Liver (tissue), 8 donors: ENCODE measurements at regions not wholly inside any gene's neighbourhood (a gene's known extent, or its start where the extent isn't known, plus 50 kb on each side); places are given as distances from the start of the nearest gene placed in this dataset.
A peak's percentile ranks its signal among the peaks of the same experiment; 100 is the strongest.

Experiments
- DNase-seq: peaks from one replicate; pipeline ENCODE4 v3.0.0-alpha.2; 2017; ENCODE audit warnings: low spot score
- H3K27ac ChIP-seq, 2 donors: one replicate each; pipeline ENCODE4 v1.7.0; 2013; ENCODE audit warnings: inconsistent platforms in 2 of 2, low read length in 2 of 2, control low read depth in 1 of 2, low read depth in 1 of 2, mild to moderate bottlenecking in 1 of 2
- H3K27me3 ChIP-seq, 4 donors: one replicate each; pipeline versions ENCODE4 v1.6.1 to v1.7.0; 2013; ENCODE audit warnings: low read length in 3 of 4, inconsistent platforms in 1 of 4, mild to moderate bottlenecking in 1 of 4, moderate library complexity in 1 of 4; ENCODE audit not compliant: control insufficient read depth in 4 of 4, insufficient read depth in 4 of 4
- H3K36me3 ChIP-seq, 4 donors: one replicate each; pipeline versions ENCODE4 v1.6.1 to v1.7.0; 2013; ENCODE audit warnings: low read length in 3 of 4, mild to moderate bottlenecking in 3 of 4, low read depth in 1 of 4, moderate library complexity in 1 of 4; ENCODE audit not compliant: control insufficient read depth in 4 of 4, insufficient read depth in 3 of 4
- H3K4me1 ChIP-seq, 4 donors: one replicate each; pipeline versions ENCODE4 v1.6.1 to v1.7.0; 2013; ENCODE audit warnings: low read length in 3 of 4, mild to moderate bottlenecking in 3 of 4, moderate library complexity in 1 of 4; ENCODE audit not compliant: control insufficient read depth in 4 of 4, insufficient read depth in 4 of 4
- H3K4me3 ChIP-seq, 3 donors: one replicate each; pipeline versions ENCODE4 v1.6.1 to v1.7.0; 2013; ENCODE audit warnings: low read length in 3 of 3, control low read depth in 1 of 3, low read depth in 1 of 3, mild to moderate bottlenecking in 1 of 3
- H3K9ac ChIP-seq, 2 donors: one replicate each; pipeline ENCODE4 v1.7.0; 2013; ENCODE audit warnings: low read length in 2 of 2, mild to moderate bottlenecking in 2 of 2, moderate library complexity in 2 of 2, control low read depth in 1 of 2, low read depth in 1 of 2
- H3K9me3 ChIP-seq, 4 donors: one replicate each; pipeline versions ENCODE4 v1.6.1 to v1.7.0; 2013; ENCODE audit warnings: low read length in 3 of 4; ENCODE audit not compliant: control insufficient read depth in 4 of 4
- EGR1 ChIP-seq, 2 donors: IDR thresholded peaks; 2 replicates each; pipeline ENCODE4 v1.6.1; 2016 to 2018; ENCODE audit warnings: antibody characterized with exemption in 2 of 2, low read depth in 2 of 2
- FOXA1 ChIP-seq: IDR thresholded peaks from 2 replicates; pipeline ENCODE4 v1.6.1; 2016; ENCODE audit warnings: antibody characterized with exemption
- FOXA2 ChIP-seq: IDR thresholded peaks from 2 replicates; pipeline ENCODE4 v1.6.1; 2016; ENCODE audit warnings: antibody characterized with exemption
- GABPA ChIP-seq, 2 donors: IDR thresholded peaks in 1 of 2; conservative IDR thresholded peaks in 1 of 2; 2 replicates each; pipeline ENCODE4 v1.6.1; 2016; ENCODE audit warnings: antibody characterized with exemption in 2 of 2, mild to moderate bottlenecking in 1 of 2, moderate library complexity in 1 of 2
- HNF4A ChIP-seq, 2 donors: conservative IDR thresholded peaks; 2 replicates each; pipeline ENCODE4 v1.6.1; 2016; ENCODE audit warnings: antibody characterized with exemption in 2 of 2, mild to moderate bottlenecking in 2 of 2
- HNF4G ChIP-seq: IDR thresholded peaks from 2 replicates; pipeline ENCODE4 v1.6.1; 2016; ENCODE audit warnings: antibody characterized with exemption
- JUND ChIP-seq, 2 donors: IDR thresholded peaks; 2 replicates each; pipeline ENCODE4 v1.6.1; 2016; ENCODE audit warnings: antibody characterized with exemption in 2 of 2
- NR2F2 ChIP-seq: IDR thresholded peaks from 2 replicates; pipeline ENCODE4 v1.6.1; 2016; ENCODE audit warnings: antibody characterized with exemption
- RAD21 ChIP-seq, 2 donors: IDR thresholded peaks; 2 replicates each; pipeline ENCODE4 v1.6.1; 2016; ENCODE audit warnings: antibody characterized with exemption in 2 of 2, mild to moderate bottlenecking in 2 of 2
- RXRA ChIP-seq, 2 donors: IDR thresholded peaks; 2 replicates each; pipeline ENCODE4 v1.6.1; 2017 to 2018; ENCODE audit warnings: antibody characterized with exemption in 2 of 2, mild to moderate bottlenecking in 1 of 2
- SP1 ChIP-seq: IDR thresholded peaks from 2 replicates; pipeline ENCODE4 v1.6.1; 2018; ENCODE audit warnings: antibody characterized with exemption, mild to moderate bottlenecking
- TAF1 ChIP-seq: conservative IDR thresholded peaks from 2 replicates; pipeline ENCODE4 v1.6.1; 2016; ENCODE audit warnings: antibody characterized with exemption, mild to moderate bottlenecking
- YY1 ChIP-seq: IDR thresholded peaks from 2 replicates; pipeline ENCODE4 v1.6.1; 2016; ENCODE audit warnings: antibody characterized with exemption, mild to moderate bottlenecking
- WGBS: extraction: QIAGEN DNeasy Blood & Tissue Kit; methylation state at CpG from one replicate; pipeline ENCODE4 v1.1.7; 2013; 5-methylcytosine and 5-hydroxymethylcytosine counted together
- TF ChIP-seq, protein P1 (sequence below): IDR thresholded peaks from 2 replicates; pipeline ENCODE4 v1.6.1; 2016; ENCODE audit warnings: antibody characterized with exemption
- TF ChIP-seq, protein P2 (sequence below): fragments of 150-350 bp; IDR thresholded peaks from 2 replicates; pipeline ENCODE4 v1.5.1; 2017; ENCODE audit warnings: improper control_type of control experiment, low read depth, low read length; ENCODE audit not compliant: missing input control
- TF ChIP-seq, protein P3 (sequence below): IDR thresholded peaks from 2 replicates; pipeline ENCODE4 v1.6.1; 2016; ENCODE audit warnings: antibody characterized with exemption
- TF ChIP-seq, protein P4 (sequence below): IDR thresholded peaks from 2 replicates; pipeline ENCODE4 v1.6.1; 2016; ENCODE audit warnings: antibody characterized with exemption, mild to moderate bottlenecking
- TF ChIP-seq, protein P5 (sequence below): IDR thresholded peaks from 2 replicates; pipeline ENCODE4 v1.6.1; 2016; ENCODE audit warnings: antibody characterized with exemption
- donor health status: healthy.
- donor health status: healthy.
- donor health status: healthy.
- donor health status: healthy.
- donor health status: healthy.

DNA sequence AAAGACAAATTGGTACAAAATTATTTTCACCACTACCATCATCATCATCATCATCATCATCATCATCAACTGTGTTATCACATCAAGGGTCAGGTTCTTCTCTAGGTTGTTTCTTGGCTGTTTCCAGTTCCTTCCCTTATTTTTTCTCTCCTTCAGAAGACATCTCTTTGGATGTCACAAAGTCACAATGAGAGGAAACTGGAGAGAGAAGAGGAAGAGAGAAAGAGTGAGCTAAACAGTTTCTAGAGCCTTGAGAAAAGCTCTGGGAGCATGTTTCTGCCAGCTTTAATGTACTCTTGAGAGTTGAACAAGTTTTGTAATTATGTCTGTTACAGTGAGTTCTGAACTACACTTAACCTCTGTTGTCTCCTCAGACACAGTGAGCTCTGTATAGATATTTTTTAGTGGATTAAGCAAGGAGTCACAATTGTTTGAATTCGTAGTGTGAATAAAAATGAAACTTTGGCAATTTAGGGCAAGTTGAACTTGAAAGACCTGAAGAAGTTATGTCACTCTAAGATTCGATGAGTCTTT lies 123.0 kb upstream of the AKIRIN2 start:
- H3K27ac ChIP-seq = no peak overlapping the region
- TF ChIP-seq RXRA (IDR thresholded peaks at IDR 0.05) (peak in 1 of 2 donors; percentile 18), FOXA1 (no peak), RAD21 (IDR thresholded peaks at IDR 0.05) (peak in 1 of 2 donors; percentile 7)
- H3K9ac ChIP-seq = no peak overlapping the region
- 74% methylated on average over 2 of the region's 2 CpGs for WGBS
- H3K9me3 ChIP-seq = no peaks in the 10 kb centered on the region
- no peaks in the 10 kb centered on the region for H3K27me3 ChIP-seq
- H3K4me3 ChIP-seq = no peak overlapping the region
- H3K36me3 ChIP-seq = no peaks in the 10 kb centered on the region
- no peak for DNase-seq
- H3K4me1 ChIP-seq = peaks cover 5 to 14% (median 8%) of the 10 kb centered on the region in 4 donors

DNA sequence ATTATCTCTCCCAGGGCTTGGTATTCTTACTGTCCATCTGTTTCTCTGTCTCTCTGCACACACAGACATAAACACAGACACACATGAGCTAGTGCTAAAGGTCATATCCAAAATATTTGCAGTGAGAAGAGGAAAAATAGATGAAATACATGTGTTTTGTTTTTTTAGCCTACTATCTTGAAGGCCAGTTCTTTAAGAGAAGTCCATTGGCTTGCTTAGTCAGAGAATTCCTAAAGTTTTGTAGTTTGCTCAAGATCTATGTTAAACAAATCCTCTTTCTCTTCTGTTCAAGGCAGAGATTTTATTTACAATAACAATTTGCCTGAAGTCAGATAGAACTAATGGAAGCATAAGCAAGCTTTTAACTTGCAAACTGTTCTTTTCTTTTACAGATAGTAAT lies 120.0 kb upstream of the AKIRIN2 start:
- no peaks in the 10 kb centered on the region for H3K36me3 ChIP-seq
- no peak for DNase-seq
- H3K4me3 ChIP-seq = no peak overlapping the region
- TF ChIP-seq, protein P1, sequence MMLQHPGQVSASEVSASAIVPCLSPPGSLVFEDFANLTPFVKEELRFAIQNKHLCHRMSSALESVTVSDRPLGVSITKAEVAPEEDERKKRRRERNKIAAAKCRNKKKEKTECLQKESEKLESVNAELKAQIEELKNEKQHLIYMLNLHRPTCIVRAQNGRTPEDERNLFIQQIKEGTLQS = no peak
- TF ChIP-seq, protein P2, sequence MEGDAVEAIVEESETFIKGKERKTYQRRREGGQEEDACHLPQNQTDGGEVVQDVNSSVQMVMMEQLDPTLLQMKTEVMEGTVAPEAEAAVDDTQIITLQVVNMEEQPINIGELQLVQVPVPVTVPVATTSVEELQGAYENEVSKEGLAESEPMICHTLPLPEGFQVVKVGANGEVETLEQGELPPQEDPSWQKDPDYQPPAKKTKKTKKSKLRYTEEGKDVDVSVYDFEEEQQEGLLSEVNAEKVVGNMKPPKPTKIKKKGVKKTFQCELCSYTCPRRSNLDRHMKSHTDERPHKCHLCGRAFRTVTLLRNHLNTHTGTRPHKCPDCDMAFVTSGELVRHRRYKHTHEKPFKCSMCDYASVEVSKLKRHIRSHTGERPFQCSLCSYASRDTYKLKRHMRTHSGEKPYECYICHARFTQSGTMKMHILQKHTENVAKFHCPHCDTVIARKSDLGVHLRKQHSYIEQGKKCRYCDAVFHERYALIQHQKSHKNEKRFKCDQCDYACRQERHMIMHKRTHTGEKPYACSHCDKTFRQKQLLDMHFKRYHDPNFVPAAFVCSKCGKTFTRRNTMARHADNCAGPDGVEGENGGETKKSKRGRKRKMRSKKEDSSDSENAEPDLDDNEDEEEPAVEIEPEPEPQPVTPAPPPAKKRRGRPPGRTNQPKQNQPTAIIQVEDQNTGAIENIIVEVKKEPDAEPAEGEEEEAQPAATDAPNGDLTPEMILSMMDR = no peak
- no peak for TF ChIP-seq FOXA1
- no peak for TF ChIP-seq JUND (IDR thresholded peaks at IDR 0.05)
- TF ChIP-seq HNF4G = peak; percentile 29
- peak; percentile 32 for TF ChIP-seq SP1
- no peak for TF ChIP-seq RAD21 (IDR thresholded peaks at IDR 0.05)
- peak; percentile 61 for TF ChIP-seq HNF4A (conservative IDR thresholded peaks at IDR 0.05)
- peak in 1 of 2 donors; percentile 25 for TF ChIP-seq RXRA (IDR thresholded peaks at IDR 0.05)
- TF ChIP-seq, protein P3, sequence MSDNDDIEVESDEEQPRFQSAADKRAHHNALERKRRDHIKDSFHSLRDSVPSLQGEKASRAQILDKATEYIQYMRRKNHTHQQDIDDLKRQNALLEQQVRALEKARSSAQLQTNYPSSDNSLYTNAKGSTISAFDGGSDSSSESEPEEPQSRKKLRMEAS = no peak
- TF ChIP-seq, protein P4, sequence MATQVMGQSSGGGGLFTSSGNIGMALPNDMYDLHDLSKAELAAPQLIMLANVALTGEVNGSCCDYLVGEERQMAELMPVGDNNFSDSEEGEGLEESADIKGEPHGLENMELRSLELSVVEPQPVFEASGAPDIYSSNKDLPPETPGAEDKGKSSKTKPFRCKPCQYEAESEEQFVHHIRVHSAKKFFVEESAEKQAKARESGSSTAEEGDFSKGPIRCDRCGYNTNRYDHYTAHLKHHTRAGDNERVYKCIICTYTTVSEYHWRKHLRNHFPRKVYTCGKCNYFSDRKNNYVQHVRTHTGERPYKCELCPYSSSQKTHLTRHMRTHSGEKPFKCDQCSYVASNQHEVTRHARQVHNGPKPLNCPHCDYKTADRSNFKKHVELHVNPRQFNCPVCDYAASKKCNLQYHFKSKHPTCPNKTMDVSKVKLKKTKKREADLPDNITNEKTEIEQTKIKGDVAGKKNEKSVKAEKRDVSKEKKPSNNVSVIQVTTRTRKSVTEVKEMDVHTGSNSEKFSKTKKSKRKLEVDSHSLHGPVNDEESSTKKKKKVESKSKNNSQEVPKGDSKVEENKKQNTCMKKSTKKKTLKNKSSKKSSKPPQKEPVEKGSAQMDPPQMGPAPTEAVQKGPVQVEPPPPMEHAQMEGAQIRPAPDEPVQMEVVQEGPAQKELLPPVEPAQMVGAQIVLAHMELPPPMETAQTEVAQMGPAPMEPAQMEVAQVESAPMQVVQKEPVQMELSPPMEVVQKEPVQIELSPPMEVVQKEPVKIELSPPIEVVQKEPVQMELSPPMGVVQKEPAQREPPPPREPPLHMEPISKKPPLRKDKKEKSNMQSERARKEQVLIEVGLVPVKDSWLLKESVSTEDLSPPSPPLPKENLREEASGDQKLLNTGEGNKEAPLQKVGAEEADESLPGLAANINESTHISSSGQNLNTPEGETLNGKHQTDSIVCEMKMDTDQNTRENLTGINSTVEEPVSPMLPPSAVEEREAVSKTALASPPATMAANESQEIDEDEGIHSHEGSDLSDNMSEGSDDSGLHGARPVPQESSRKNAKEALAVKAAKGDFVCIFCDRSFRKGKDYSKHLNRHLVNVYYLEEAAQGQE = no peak
- no peak for TF ChIP-seq FOXA2
- TF ChIP-seq, protein P5, sequence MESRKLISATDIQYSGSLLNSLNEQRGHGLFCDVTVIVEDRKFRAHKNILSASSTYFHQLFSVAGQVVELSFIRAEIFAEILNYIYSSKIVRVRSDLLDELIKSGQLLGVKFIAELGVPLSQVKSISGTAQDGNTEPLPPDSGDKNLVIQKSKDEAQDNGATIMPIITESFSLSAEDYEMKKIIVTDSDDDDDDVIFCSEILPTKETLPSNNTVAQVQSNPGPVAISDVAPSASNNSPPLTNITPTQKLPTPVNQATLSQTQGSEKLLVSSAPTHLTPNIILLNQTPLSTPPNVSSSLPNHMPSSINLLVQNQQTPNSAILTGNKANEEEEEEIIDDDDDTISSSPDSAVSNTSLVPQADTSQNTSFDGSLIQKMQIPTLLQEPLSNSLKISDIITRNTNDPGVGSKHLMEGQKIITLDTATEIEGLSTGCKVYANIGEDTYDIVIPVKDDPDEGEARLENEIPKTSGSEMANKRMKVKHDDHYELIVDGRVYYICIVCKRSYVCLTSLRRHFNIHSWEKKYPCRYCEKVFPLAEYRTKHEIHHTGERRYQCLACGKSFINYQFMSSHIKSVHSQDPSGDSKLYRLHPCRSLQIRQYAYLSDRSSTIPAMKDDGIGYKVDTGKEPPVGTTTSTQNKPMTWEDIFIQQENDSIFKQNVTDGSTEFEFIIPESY = no peak
- peak; percentile 36 for TF ChIP-seq NR2F2
- no peak for TF ChIP-seq TAF1
- no peak for TF ChIP-seq YY1
- no peak for TF ChIP-seq GABPA (IDR thresholded peaks at IDR 0.05 in 1 of 2, conservative IDR thresholded peaks at IDR 0.05 in 1 of 2)
- TF ChIP-seq EGR1 (IDR thresholded peaks at IDR 0.05; ENCODE audit: low read depth in 2 of 2) = no peak
- no peaks in the 10 kb centered on the region for H3K27me3 ChIP-seq
- no peaks in the 10 kb centered on the region for H3K9me3 ChIP-seq
- H3K9ac ChIP-seq = peak overlapping the region in 1 of 2 donors; percentile 22
- peak overlapping the region; percentile 40 to 56 for H3K27ac ChIP-seq
- peaks cover 6 to 17% (median 10%) of the 10 kb centered on the region in 4 donors for H3K4me1 ChIP-seq
